ENCODE measurements at regions not wholly inside any gene's neighbourhood (a gene's known extent, or its start where the extent isn't known, plus 50 kb on each side); places are given as distances from the start of the nearest gene placed in this dataset.

- intact Hi-C loops (cut with DNase I) = no loop called here
- DNase-seq (ENCODE audit: low spot score) = no peak
These were observed 147.0 kb upstream of the NECTIN1 start for GRCh38 chr11:119875841-119876600.

- no peak for DNase-seq (ENCODE audit: low spot score)
- intact Hi-C loops (cut with DNase I) = no loop called here
These were observed 145.7 kb upstream of the NECTIN1 start for GRCh38 chr11:119874660-119875238.

- DNase-seq (ENCODE audit: low spot score) = no peak
- intact Hi-C loops (cut with DNase I) = no loop called here
These were observed 144.9 kb upstream of the NECTIN1 start for GRCh38 chr11:119873761-119874421.

GRCh38 chr11:119872611-119873310 is 143.8 kb upstream of the NECTIN1 start:
- intact Hi-C loops (cut with DNase I) = no loop called here

GRCh38 chr11:119865661-119866156 is 136.7 kb upstream of the NECTIN1 start:
- intact Hi-C loops (cut with DNase I) = no loop called here

More at GRCh38 chr11:119872611-119873310, 143.8 kb upstream of the NECTIN1 start:
- no peak for DNase-seq (ENCODE audit: low spot score)

GRCh38 chr11:119864836-119865235 is 135.8 kb upstream of the NECTIN1 start:
- DNase-seq (ENCODE audit: low spot score) = no peak
- intact Hi-C loops (cut with DNase I) = no loop called here

More at GRCh38 chr11:119865661-119866156, 136.7 kb upstream of the NECTIN1 start:
- DNase-seq (ENCODE audit: low spot score) = no peak

GRCh38 chr11:119863851-119864601 is 135.0 kb upstream of the NECTIN1 start:
- DNase-seq (ENCODE audit: low spot score) = no peak
- intact Hi-C loops (cut with DNase I) = no loop called here

DNA sequence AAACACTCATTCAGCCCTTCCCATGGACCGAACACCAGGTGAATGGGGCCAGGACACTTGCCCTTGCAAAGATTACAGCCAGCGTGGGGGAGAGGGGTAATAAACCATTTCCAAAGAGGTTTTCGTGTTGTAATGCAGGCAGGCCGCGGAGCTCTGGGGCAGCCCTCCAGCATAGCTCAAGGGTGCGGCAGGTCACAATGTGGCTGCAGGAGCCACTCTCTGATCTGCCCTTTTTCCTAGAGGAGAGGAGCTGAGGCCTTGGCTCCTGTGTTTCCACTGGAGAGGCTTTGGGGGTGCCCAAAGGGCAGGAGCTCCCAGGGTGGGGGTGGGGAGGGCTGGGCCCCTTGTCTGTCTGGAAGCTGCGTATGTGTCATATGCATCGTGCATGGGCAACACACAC is 134.2 kb upstream of the NECTIN1 start:
- DNase-seq (ENCODE audit: low spot score) = no peak
- intact Hi-C loops (cut with DNase I) = no loop called here

GRCh38 chr11:119861160-119861559 is 132.2 kb upstream of the NECTIN1 start:
- DNase-seq (ENCODE audit: low spot score) = no peak
- intact Hi-C loops (cut with DNase I) = no loop called here

DNA sequence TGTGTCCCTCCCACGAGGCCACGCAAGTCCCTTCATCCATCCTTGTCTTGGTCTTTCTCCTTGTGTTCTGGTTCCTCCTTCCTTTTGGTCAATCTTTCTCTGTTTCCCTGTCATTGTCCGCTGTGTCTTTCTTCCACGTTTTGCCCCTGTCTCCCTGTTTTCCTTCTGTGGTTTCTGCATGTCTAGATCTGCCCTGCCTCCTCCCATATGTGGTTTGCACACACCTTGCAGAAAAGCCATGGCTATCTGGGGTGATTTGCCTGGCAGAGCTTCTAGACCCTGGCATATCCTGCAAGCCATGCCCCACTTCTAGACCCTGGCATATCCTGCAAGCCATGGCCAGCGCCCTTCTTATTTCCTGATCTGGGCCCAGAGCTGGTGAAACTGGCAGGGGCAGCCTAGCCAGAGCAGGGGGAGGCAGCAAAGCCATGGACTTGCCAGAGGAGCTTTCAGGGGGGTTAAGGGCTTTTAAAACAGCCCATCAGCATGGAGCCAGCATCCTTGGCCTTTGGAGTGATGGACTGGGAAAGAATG is 131.6 kb upstream of the NECTIN1 start:
- intact Hi-C loops (cut with DNase I) = no loop called here
- DNase-seq (ENCODE audit: low spot score) = no peak

DNA sequence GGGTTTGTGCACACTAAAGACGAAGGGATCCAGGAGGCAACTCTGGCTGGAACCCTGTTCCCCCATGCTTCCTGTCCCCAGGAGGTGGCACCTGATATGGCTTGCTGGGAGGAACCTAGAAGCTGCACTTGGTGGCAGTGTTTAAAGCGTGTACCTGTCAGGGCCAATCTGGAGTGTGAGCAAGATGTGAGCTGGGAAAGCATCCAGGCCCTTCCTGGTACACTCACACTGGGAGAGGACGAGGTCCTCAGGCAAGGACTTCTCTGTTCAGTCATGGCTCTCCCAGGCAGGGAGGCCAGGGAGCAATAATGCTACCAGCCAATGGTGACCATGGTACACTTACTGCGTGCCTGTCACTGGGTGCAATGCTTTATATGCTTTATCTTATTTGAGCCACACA is 130.7 kb upstream of the NECTIN1 start:
- intact Hi-C loops (cut with DNase I) = no loop called here
- no peak for DNase-seq (ENCODE audit: low spot score)

DNA sequence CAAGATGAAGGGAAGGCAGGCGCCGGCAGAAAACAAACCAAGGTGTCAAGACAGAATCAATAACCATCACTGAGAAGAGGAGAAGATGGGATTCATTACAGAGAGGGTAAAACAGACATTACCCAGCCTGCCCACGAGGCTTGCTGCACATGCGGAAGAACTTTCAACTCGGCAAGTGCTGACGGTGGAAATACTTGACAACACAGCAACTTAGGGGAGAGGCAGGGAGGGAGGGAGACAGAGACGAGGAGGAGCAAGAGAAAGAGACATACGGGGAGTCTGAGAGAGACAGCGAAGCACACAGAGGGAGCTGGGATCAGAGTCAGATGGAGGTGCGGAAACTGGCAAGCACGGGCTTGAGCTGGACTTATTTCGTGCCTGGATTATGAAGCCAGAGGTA is 129.3 kb upstream of the NECTIN1 start:
- no peak for DNase-seq (ENCODE audit: low spot score)
- intact Hi-C loops (cut with DNase I) = no loop called here

DNA sequence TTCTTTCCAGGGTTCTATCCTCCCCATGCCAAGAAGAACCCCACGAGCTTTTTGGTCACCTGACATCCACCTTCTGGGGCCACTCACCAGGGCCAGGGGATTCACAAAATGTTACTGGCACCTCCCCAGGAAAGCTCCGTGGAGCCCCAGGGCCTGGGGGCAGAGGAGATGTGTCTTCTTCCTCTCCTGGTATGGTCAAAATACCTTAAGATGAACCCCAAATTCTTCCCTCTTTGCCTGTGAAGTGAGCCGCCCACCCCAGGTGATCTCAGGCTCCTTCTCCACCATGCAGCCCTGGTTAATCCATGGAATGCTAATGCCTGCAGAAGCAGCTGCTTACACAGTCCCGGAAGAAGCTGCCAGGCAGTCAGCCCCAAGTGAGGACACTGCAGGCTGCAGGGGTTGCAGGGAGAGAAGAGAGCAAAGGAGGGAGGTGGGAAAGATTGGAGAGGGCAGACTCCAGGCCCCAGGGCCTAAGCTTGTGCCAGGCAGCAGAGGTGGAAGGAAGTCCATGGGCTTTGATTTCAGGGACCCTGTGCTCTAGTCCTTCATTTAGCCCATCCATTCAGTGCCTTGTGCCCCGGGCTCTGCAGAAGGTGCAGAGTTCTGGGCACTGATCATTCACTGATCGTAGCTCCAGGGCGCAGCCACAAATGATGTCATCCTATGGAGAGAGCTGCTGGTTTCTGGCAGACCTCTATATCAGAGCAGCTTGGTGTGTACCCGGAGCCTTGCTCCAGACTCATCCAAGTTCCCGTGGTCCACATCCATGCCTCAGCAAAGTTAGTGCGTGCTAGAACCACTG is 127.9 kb upstream of the NECTIN1 start:
- intact Hi-C loops (cut with DNase I) = no loop called here
- DNase-seq (ENCODE audit: low spot score) = no peak

GRCh38 chr11:119855066-119855465 is 126.1 kb upstream of the NECTIN1 start:
- no peak for DNase-seq (ENCODE audit: low spot score)
- intact Hi-C loops (cut with DNase I) = no loop called here

GRCh38 chr11:119854521-119854920 is 125.5 kb upstream of the NECTIN1 start:
- intact Hi-C loops (cut with DNase I) = no loop called here
- DNase-seq (ENCODE audit: low spot score) = no peak

GRCh38 chr11:119853581-119854360 is 124.8 kb upstream of the NECTIN1 start:
- DNase-seq (ENCODE audit: low spot score) = no peak
- intact Hi-C loops (cut with DNase I) = no loop called here

GRCh38 chr11:119852741-119853140 is 123.7 kb upstream of the NECTIN1 start:
- DNase-seq (ENCODE audit: low spot score) = no peak
- intact Hi-C loops (cut with DNase I) = no loop called here
